Fibroblast of peridontal ligament (primary cell): ENCODE measurements at regions not wholly inside any gene's neighbourhood (a gene's known extent, or its start where the extent isn't known, plus 50 kb on each side); places are given as distances from the start of the nearest gene placed in this dataset.

Source experiments
- DNase-seq: peaks from one replicate; pipeline ENCODE4 v3.0.0-alpha.2; 2010; ENCODE audit errors: extremely low read depth

GRCh38 chr18:2303517-2304238 lies 267.6 kb downstream of the METTL4 start:
- peak; percentile 40 for DNase-seq

- peak; percentile 10 for DNase-seq
These were observed 266.7 kb downstream of the METTL4 start for GRCh38 chr18:2304378-2305175.

GRCh38 chr18:2306606-2307005 lies 264.7 kb downstream of the METTL4 start:
- peak; percentile 54 for DNase-seq

GRCh38 chr18:2310886-2311285 lies 260.4 kb downstream of the METTL4 start:
- DNase-seq, result no peak

- no peak for DNase-seq
These were observed 258.9 kb downstream of the METTL4 start for GRCh38 chr18:2312440-2312839.

GRCh38 chr18:2313332-2313731 lies 258.0 kb downstream of the METTL4 start:
- DNase-seq, result no peak

GRCh38 chr18:2316082-2316750 lies 255.1 kb downstream of the METTL4 start:
- no peak for DNase-seq

- no peak for DNase-seq
These were observed 254.3 kb downstream of the METTL4 start for GRCh38 chr18:2316751-2317696.

GRCh38 chr18:2324459-2324858 lies 246.8 kb downstream of the METTL4 start:
- DNase-seq, result no peak

GRCh38 chr18:2325308-2325849 lies 245.9 kb downstream of the METTL4 start:
- no peak for DNase-seq

GRCh38 chr18:2325933-2326332 lies 245.4 kb downstream of the METTL4 start:
- DNase-seq, result no peak

- DNase-seq, result peak; percentile 72
These were observed 244.3 kb downstream of the METTL4 start for GRCh38 chr18:2326999-2327398.

- no peak for DNase-seq
These were observed 240.5 kb downstream of the METTL4 start for GRCh38 chr18:2330764-2331163.

GRCh38 chr18:2331491-2331890 lies 239.8 kb downstream of the METTL4 start:
- peak; percentile 37 for DNase-seq

GRCh38 chr18:2336690-2337392 lies 234.5 kb downstream of the METTL4 start:
- DNase-seq, result peak; percentile 11

GRCh38 chr18:2337552-2338141 lies 233.7 kb downstream of the METTL4 start:
- DNase-seq, result no peak

- no peak for DNase-seq
These were observed 232.7 kb downstream of the METTL4 start for GRCh38 chr18:2338601-2339000.

- DNase-seq, result no peak
These were observed 231.0 kb downstream of the METTL4 start for GRCh38 chr18:2340335-2340734.

- DNase-seq, result no peak
These were observed 223.3 kb downstream of the METTL4 start for GRCh38 chr18:2348003-2348402.
